Keratinocyte (primary cell): ENCODE measurements at regions not wholly inside any gene's neighbourhood (a gene's known extent, or its start where the extent isn't known, plus 50 kb on each side); places are given as distances from the start of the nearest gene placed in this dataset.

Experiments used
- DNase-seq: peaks from one replicate; pipeline ENCODE4 v3.0.0-alpha.2; 2011; ENCODE audit warnings: low read depth, missing footprints, low spot score
- FAIRE-seq: peaks from 2 replicates; lab custom pipeline; 2011; peaks lifted over from hg19 to GRCh38; lab: Jason Lieb, UNC
- H2AFZ ChIP-seq: 2 replicates; pipeline ENCODE4 v1.6.0; 2012; ENCODE audit warnings: low read length, control low read depth, inconsistent platforms; ENCODE audit not compliant: control insufficient read depth
- H3K27ac ChIP-seq: 2 replicates; pipeline ENCODE4 v1.5.1; 2011; ENCODE audit warnings: low read length; ENCODE audit not compliant: control insufficient read depth, insufficient read depth
- H3K27me3 ChIP-seq: 3 replicates; pipeline ENCODE4 v1.6.0; 2011; ENCODE audit warnings: low read length; ENCODE audit not compliant: control insufficient read depth, insufficient read depth; ENCODE audit errors: extremely low read depth
- H3K36me3 ChIP-seq, 2 experiments: 2 replicates in 1 of 2; 3 replicates in 1 of 2; pipeline ENCODE4 v1.5.1; 2011; ENCODE audit warnings: low read length in 2 of 2, mild to moderate bottlenecking in 1 of 2; ENCODE audit not compliant: control insufficient read depth in 2 of 2, insufficient read depth in 2 of 2; ENCODE audit errors: extremely low read depth in 1 of 2
- H3K4me1 ChIP-seq: 3 replicates; pipeline ENCODE4 v1.5.1; 2011; ENCODE audit warnings: low read length; ENCODE audit not compliant: control insufficient read depth, insufficient read depth; ENCODE audit errors: extremely low read depth
- H3K4me2 ChIP-seq: 3 replicates; pipeline ENCODE4 v1.6.0; 2011; ENCODE audit warnings: low read depth, low read length; ENCODE audit not compliant: control insufficient read depth, insufficient read depth; ENCODE audit errors: extremely low read depth
- H3K4me3 ChIP-seq, 3 experiments: fragments of 200-600 bp in 1 of 3; sonication (generic) in 1 of 3; 2 replicates in 2 of 3; 3 replicates in 1 of 3; pipeline ENCODE4 v1.5.1; 2011 to 2016; ENCODE audit warnings: low read length in 3 of 3, mild to moderate bottlenecking in 3 of 3, control low read depth in 2 of 3, inconsistent platforms in 1 of 3, low read depth in 1 of 3, mixed read lengths in 1 of 3, mixed run types in 1 of 3, moderate library complexity in 1 of 3; ENCODE audit not compliant: control insufficient read depth in 2 of 3, insufficient read depth in 2 of 3; ENCODE audit errors: extremely low read depth in 1 of 3
- H3K79me2 ChIP-seq: 2 replicates; pipeline ENCODE4 v1.6.0; 2012; ENCODE audit warnings: low read length; ENCODE audit not compliant: control insufficient read depth, insufficient read depth
- H3K9ac ChIP-seq: 3 replicates; pipeline ENCODE4 v1.6.0; 2011; ENCODE audit warnings: low read length; ENCODE audit not compliant: control insufficient read depth, insufficient read depth; ENCODE audit errors: extremely low read depth
- H3K9me1 ChIP-seq: 3 replicates; pipeline ENCODE4 v1.6.0; 2011; ENCODE audit warnings: low read length; ENCODE audit not compliant: control insufficient read depth, insufficient read depth; ENCODE audit errors: extremely low read depth
- H3K9me3 ChIP-seq: 2 replicates; pipeline ENCODE4 v1.5.1; 2012; ENCODE audit warnings: low read depth, low read length; ENCODE audit not compliant: control insufficient read depth
- H4K20me1 ChIP-seq: 3 replicates; pipeline ENCODE4 v1.6.0; 2011; ENCODE audit warnings: low read length; ENCODE audit not compliant: control insufficient read depth, insufficient read depth; ENCODE audit errors: extremely low read depth
- EZH2 ChIP-seq: IDR thresholded peaks from one replicate; pipeline ENCODE4 v1.6.1; 2012; ENCODE audit warnings: inconsistent platforms, mild to moderate bottlenecking, low read length, moderate library complexity
- dilution Hi-C: fragments of 300-500 bp; cut with MboI; formaldehyde crosslinking; loops from one replicate; pipeline ENCODE4 v1.7.0; 2020; ENCODE audit warnings: low sequenced_read_pairs; ENCODE audit not compliant: extremely low pct_ligation_motif_present
- TF ChIP-seq, protein P1 (sequence below), 3 experiments: IDR thresholded peaks in 1 of 3; conservative IDR thresholded peaks in 1 of 3; optimal IDR thresholded peaks in 1 of 3; 2 replicates in 2 of 3; 3 replicates in 1 of 3; pipeline versions ENCODE3 to v1.5.1; 2011; ENCODE audit warnings: low read length in 3 of 3, mild to moderate bottlenecking in 3 of 3, moderate library complexity in 2 of 3, control low read depth in 1 of 3, inconsistent platforms in 1 of 3; ENCODE audit not compliant: insufficient read depth in 2 of 3; ENCODE audit errors: extremely low read depth in 1 of 3

DNA sequence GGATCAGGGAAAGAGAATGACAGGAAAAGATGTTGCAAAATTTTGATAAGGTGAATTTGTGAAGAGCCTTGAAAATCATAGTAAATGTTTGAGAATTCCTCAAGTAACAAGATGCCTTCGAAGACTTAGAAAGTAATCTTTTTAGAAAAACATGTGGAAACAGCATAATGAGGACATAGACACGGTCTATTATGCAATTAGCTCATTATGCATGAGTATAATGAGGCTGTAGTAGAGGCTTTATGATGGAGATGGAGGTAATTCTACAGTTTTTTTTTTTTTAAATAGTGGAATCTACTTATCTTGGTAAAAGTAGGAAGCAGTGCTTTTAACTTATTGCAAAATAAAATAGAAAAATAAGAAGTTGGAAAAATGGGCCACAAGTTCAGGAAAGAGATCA is 1329.1 kb upstream of the SPRY2 start:
- H3K27ac ChIP-seq = no peak overlapping the region
- no peak for FAIRE-seq
- H3K79me2 ChIP-seq = no peaks in the 10 kb centered on the region
- H3K4me1 ChIP-seq = no peaks in the 10 kb centered on the region
- no peaks in the 10 kb centered on the region for H3K9me3 ChIP-seq
- no peaks in the 10 kb centered on the region for H3K9me1 ChIP-seq
- H3K4me3 ChIP-seq = no peak overlapping the region
- no peak overlapping the region for H3K4me2 ChIP-seq
- H2AFZ ChIP-seq = no peak overlapping the region
- no peaks in the 10 kb centered on the region for H4K20me1 ChIP-seq
- H3K27me3 ChIP-seq = no peaks in the 10 kb centered on the region
- dilution Hi-C loops = no loop called here
- H3K9ac ChIP-seq = no peak overlapping the region
- no peaks in the 10 kb centered on the region for H3K36me3 ChIP-seq
- DNase-seq = no peak
- TF ChIP-seq EZH2 = no peak

DNA sequence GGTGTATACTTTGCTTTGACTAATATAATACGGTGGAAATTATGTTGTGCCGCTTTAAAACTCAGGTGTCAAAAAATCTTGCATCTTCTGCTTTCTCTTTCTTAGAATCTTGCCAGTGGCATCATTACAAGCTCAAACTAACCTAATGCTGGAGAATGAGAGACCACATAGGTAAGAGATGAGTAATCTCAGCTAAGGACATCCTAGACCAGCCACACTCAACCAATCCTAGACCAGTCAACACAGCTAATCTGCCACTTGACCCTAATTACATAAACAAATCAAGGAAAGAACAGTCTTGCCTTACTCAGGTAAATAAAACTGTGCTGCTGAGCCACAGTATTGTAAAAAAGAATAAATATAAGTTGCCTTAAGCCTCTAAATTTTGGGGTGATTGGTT is 1323.9 kb upstream of the SPRY2 start:
- Histone ChIP-seq H4K20me1 (no peaks in the 10 kb centered on the region), H3K9me3 (no peaks in the 10 kb centered on the region), H3K79me2 (no peaks in the 10 kb centered on the region), H3K4me2 (no peak overlapping the region), H3K9me1 (no peaks in the 10 kb centered on the region), H3K27me3 (no peaks in the 10 kb centered on the region), H3K4me1 (no peaks in the 10 kb centered on the region), H3K27ac (no peak overlapping the region), H3K4me3 (no peak overlapping the region), H2AFZ (no peak overlapping the region), H3K9ac (no peak overlapping the region), H3K36me3 (no peaks in the 10 kb centered on the region)
- no peak for TF ChIP-seq EZH2
- TF ChIP-seq, protein P1, sequence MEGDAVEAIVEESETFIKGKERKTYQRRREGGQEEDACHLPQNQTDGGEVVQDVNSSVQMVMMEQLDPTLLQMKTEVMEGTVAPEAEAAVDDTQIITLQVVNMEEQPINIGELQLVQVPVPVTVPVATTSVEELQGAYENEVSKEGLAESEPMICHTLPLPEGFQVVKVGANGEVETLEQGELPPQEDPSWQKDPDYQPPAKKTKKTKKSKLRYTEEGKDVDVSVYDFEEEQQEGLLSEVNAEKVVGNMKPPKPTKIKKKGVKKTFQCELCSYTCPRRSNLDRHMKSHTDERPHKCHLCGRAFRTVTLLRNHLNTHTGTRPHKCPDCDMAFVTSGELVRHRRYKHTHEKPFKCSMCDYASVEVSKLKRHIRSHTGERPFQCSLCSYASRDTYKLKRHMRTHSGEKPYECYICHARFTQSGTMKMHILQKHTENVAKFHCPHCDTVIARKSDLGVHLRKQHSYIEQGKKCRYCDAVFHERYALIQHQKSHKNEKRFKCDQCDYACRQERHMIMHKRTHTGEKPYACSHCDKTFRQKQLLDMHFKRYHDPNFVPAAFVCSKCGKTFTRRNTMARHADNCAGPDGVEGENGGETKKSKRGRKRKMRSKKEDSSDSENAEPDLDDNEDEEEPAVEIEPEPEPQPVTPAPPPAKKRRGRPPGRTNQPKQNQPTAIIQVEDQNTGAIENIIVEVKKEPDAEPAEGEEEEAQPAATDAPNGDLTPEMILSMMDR (optimal IDR thresholded peaks at IDR 0.05 in 1 of 3, IDR thresholded peaks at IDR 0.05 in 1 of 3, conservative IDR thresholded peaks at IDR 0.05 in 1 of 3; ENCODE audit: extremely low read depth in 1 of 3, insufficient read depth in 2 of 3, low read length in 3 of 3) = no peak
- dilution Hi-C loops = no loop called here
- no peak for FAIRE-seq
- DNase-seq = no peak

- dilution Hi-C loops = no loop called here
- FAIRE-seq = no peak
- H3K4me3 ChIP-seq = no peak overlapping the region
Observed at GRCh38 chr13:81659984-81660383, 1319.1 kb upstream of the SPRY2 start.

More at GRCh38 chr13:81659984-81660383, 1319.1 kb upstream of the SPRY2 start:
- Histone ChIP-seq H3K9me3 (no peaks in the 10 kb centered on the region), H3K79me2 (no peaks in the 10 kb centered on the region), H3K27me3 (no peaks in the 10 kb centered on the region), H3K9me1 (no peaks in the 10 kb centered on the region), H4K20me1 (no peaks in the 10 kb centered on the region), H3K36me3 (no peaks in the 10 kb centered on the region), H3K27ac (no peak overlapping the region), H3K4me2 (no peak overlapping the region), H3K4me1 (no peaks in the 10 kb centered on the region), H2AFZ (no peak overlapping the region), H3K9ac (no peak overlapping the region)
- TF ChIP-seq EZH2 = no peak
- TF ChIP-seq, protein P1 (optimal IDR thresholded peaks at IDR 0.05 in 1 of 3, IDR thresholded peaks at IDR 0.05 in 1 of 3, conservative IDR thresholded peaks at IDR 0.05 in 1 of 3; ENCODE audit: extremely low read depth in 1 of 3, insufficient read depth in 2 of 3, low read length in 3 of 3) = no peak
- DNase-seq = no peak
